GM23338 (cell line): ENCODE measurements at regions not wholly inside any gene's neighbourhood (a gene's known extent, or its start where the extent isn't known, plus 50 kb on each side); places are given as distances from the start of the nearest gene placed in this dataset.

Experiments
- ATAC-seq: fragments of 200-7000 bp; cut with Tn5 transposase; 3 replicates; pipeline ENCODE4 v1.9.1; 2020
- DNase-seq: peaks from one replicate; pipeline ENCODE4 v3.0.0-alpha.2; 2015; ENCODE audit warnings: low spot score
- H2AFZ ChIP-seq: fragments of 200-600 bp; sonication (generic); 2 replicates; pipeline ENCODE4 v1.8.0; 2016; ENCODE audit warnings: antibody characterized with exemption, mild to moderate bottlenecking, moderate library complexity
- H3F3A ChIP-seq: fragments of 200-600 bp; sonication (generic); replicated peaks from 2 replicates; pipeline ENCODE4 v1.8.0; 2017; ENCODE audit warnings: antibody characterized with exemption, mixed run types, low read depth
- H3K27ac ChIP-seq: fragments of 200-600 bp; sonication (generic); 2 replicates; pipeline ENCODE4 v1.6.1; 2016; ENCODE audit warnings: low read depth
- H3K27me3 ChIP-seq: fragments of 200-600 bp; sonication (generic); 2 replicates; pipeline ENCODE4 v1.8.0; 2016; ENCODE audit warnings: mild to moderate bottlenecking, mixed run types, moderate library complexity; ENCODE audit not compliant: insufficient read depth
- H3K36me3 ChIP-seq: fragments of 200-600 bp; sonication (generic); 2 replicates; pipeline ENCODE4 v1.8.0; 2016; ENCODE audit warnings: mild to moderate bottlenecking; ENCODE audit not compliant: insufficient read depth
- H3K4me1 ChIP-seq: fragments of 200-600 bp; sonication (generic); 2 replicates; pipeline ENCODE4 v1.8.0; 2016; ENCODE audit warnings: mild to moderate bottlenecking, moderate library complexity; ENCODE audit not compliant: insufficient read depth
- H3K4me2 ChIP-seq: fragments of 200-600 bp; sonication (generic); 2 replicates; pipeline ENCODE4 v1.7.1; 2017; ENCODE audit warnings: mixed run types
- H3K4me3 ChIP-seq: fragments of 200-600 bp; sonication (generic); 2 replicates; pipeline ENCODE4 v1.6.1; 2016; ENCODE audit warnings: mixed run types
- H3K79me2 ChIP-seq: fragments of 200-600 bp; sonication (generic); replicated peaks from 2 replicates; pipeline ENCODE4 v1.8.0; 2017; ENCODE audit warnings: mild to moderate bottlenecking; ENCODE audit not compliant: insufficient read depth
- H3K9me2 ChIP-seq: fragments of 200-600 bp; sonication (generic); 2 replicates; pipeline ENCODE4 v1.8.0; 2017; ENCODE audit not compliant: insufficient read depth
- H4K20me1 ChIP-seq: fragments of 200-600 bp; sonication (generic); replicated peaks from 2 replicates; pipeline ENCODE4 v1.8.0; 2017; ENCODE audit warnings: mild to moderate bottlenecking; ENCODE audit not compliant: insufficient read depth
- H3K27ac Mint-ChIP-seq: 2 replicates; pipeline ENCODE4 v1.8.0; 2020; ENCODE audit warnings: inconsistent platforms, mild to moderate bottlenecking, moderate library complexity, mixed read lengths
- H3K27me3 Mint-ChIP-seq: 3 replicates; pipeline ENCODE4 v1.8.0; 2022; ENCODE audit warnings: low read depth, mild to moderate bottlenecking, moderate library complexity, mixed read lengths, inconsistent platforms; ENCODE audit not compliant: insufficient read depth, poor library complexity
- H3K36me3 Mint-ChIP-seq: 3 replicates; pipeline ENCODE4 v1.8.0; 2021; ENCODE audit warnings: low read depth, mild to moderate bottlenecking, inconsistent platforms, moderate library complexity, mixed read lengths
- H3K4me1 Mint-ChIP-seq: 3 replicates; pipeline ENCODE4 v1.8.0; 2020; ENCODE audit warnings: mild to moderate bottlenecking, inconsistent platforms, mixed read lengths
- H3K4me3 Mint-ChIP-seq: 3 replicates; pipeline ENCODE4 v1.8.0; 2021; ENCODE audit warnings: moderate library complexity, mild to moderate bottlenecking, inconsistent platforms, mixed read lengths
- H3K9me3 Mint-ChIP-seq: 3 replicates; pipeline ENCODE4 v1.8.0; 2020; ENCODE audit warnings: moderate library complexity, mild to moderate bottlenecking, inconsistent platforms, mixed read lengths
- CREB1 ChIP-seq: fragments of 250-450 bp; sonication (Bioruptor Pico); IDR thresholded peaks from 2 replicates; pipeline ENCODE4 v1.5.0; 2020; ENCODE audit warnings: low read depth, mild to moderate bottlenecking, moderate library complexity
- EZH2 ChIP-seq: fragments of 200-600 bp; sonication (generic); IDR thresholded peaks from one replicate; pipeline ENCODE4 v1.8.0; 2017; ENCODE audit warnings: antibody characterized with exemption, mild to moderate bottlenecking, low read depth; ENCODE audit not compliant: unreplicated experiment
- EZH2phosphoT487 ChIP-seq: fragments of 200-600 bp; sonication (generic); IDR thresholded peaks from one replicate; pipeline ENCODE4 v1.8.1; 2018; ENCODE audit warnings: antibody characterized with exemption; ENCODE audit not compliant: unreplicated experiment
- JUNB ChIP-seq: IDR thresholded peaks from one replicate; pipeline ENCODE4 v1.6.1; 2016; ENCODE audit warnings: antibody characterized with exemption; ENCODE audit not compliant: unreplicated experiment
- NANOG ChIP-seq: IDR thresholded peaks from 2 replicates; pipeline ENCODE4 v1.6.1; 2016; ENCODE audit warnings: antibody characterized with exemption, borderline replicate concordance
- POLR2AphosphoS5 ChIP-seq: IDR thresholded peaks from 2 replicates; pipeline ENCODE4 v1.6.1; 2016; ENCODE audit warnings: antibody characterized with exemption, low read depth
- STAT1 ChIP-seq: IDR thresholded peaks from one replicate; pipeline ENCODE4 v1.6.1; 2016; ENCODE audit warnings: antibody characterized with exemption; ENCODE audit not compliant: unreplicated experiment
- ZNF114 ChIP-seq: fragments of 250-450 bp; sonication (Bioruptor Pico); IDR thresholded peaks from 2 replicates; pipeline ENCODE4 v1.5.0; 2020; ENCODE audit warnings: mild to moderate bottlenecking, moderate library complexity
- ZNF462 ChIP-seq: fragments of 250-450 bp; sonication (Bioruptor Pico); IDR thresholded peaks from 2 replicates; pipeline ENCODE4 v1.5.0; 2020; ENCODE audit warnings: mild to moderate bottlenecking, moderate library complexity
- TF ChIP-seq, protein P1 (sequence below): IDR thresholded peaks from 2 replicates; pipeline ENCODE4 v1.6.1; 2016; ENCODE audit warnings: antibody characterized with exemption
- TF ChIP-seq, protein P2 (sequence below): IDR thresholded peaks from one replicate; pipeline ENCODE4 v1.6.1; 2018; ENCODE audit warnings: antibody characterized with exemption; ENCODE audit not compliant: unreplicated experiment

DNA sequence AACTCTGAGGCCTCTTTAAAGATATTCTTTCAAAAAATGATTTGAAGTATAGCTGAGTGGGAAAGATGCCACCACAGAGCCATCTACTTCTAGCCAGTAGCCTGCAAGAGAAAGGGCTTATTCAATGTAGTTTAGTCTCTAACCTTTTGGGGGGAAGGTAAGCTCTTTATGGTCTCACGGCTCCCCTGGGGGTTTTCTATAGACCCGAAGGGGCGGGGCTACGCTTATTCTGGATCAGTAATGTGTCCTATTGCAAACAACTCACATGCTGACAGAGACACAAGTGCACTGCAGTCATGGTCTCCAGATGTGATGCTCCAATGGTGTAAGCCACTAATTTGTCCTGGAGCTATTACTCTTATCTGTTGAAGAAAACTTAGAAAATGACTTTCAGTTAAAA is 53.4 kb upstream of the RPS23 start:
- ATAC-seq, result no peak
- peaks cover 13% of the 10 kb centered on the region; the same call in 2 of the 3 replicates for H3K36me3 Mint-ChIP-seq
- DNase-seq, result peak; percentile 20
- no peaks in the 10 kb centered on the region for H3F3A ChIP-seq
- H3K27me3 ChIP-seq, result no peaks in the 10 kb centered on the region
- no peak overlapping the region for H3K4me2 ChIP-seq
- H3K36me3 ChIP-seq, result no peaks in the 10 kb centered on the region
- no peaks in the 10 kb centered on the region for H3K4me1 Mint-ChIP-seq
- no peaks in the 10 kb centered on the region for H3K79me2 ChIP-seq
- H3K27me3 Mint-ChIP-seq, result peaks cover 5% of the 10 kb centered on the region
- H3K27ac Mint-ChIP-seq, result no peak overlapping the region
- peaks cover 15% of the 10 kb centered on the region for H3K9me3 Mint-ChIP-seq
- no peak overlapping the region for H3K4me3 ChIP-seq
- H3K27ac ChIP-seq, result no peak overlapping the region
- H2AFZ ChIP-seq, result no peak overlapping the region
- TF ChIP-seq JUNB, result no peak
- TF ChIP-seq, protein P1, sequence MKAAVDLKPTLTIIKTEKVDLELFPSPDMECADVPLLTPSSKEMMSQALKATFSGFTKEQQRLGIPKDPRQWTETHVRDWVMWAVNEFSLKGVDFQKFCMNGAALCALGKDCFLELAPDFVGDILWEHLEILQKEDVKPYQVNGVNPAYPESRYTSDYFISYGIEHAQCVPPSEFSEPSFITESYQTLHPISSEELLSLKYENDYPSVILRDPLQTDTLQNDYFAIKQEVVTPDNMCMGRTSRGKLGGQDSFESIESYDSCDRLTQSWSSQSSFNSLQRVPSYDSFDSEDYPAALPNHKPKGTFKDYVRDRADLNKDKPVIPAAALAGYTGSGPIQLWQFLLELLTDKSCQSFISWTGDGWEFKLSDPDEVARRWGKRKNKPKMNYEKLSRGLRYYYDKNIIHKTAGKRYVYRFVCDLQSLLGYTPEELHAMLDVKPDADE, result no peak
- no peak for TF ChIP-seq EZH2phosphoT487
- 0 out of 2 replicates have a peak, but pooled peaks cover 4% of the 10 kb centered on the region for H3K4me1 ChIP-seq
- H4K20me1 ChIP-seq, result no peaks in the 10 kb centered on the region
- no peak overlapping the region for H3K4me3 Mint-ChIP-seq
- no peaks in the 10 kb centered on the region for H3K9me2 ChIP-seq

DNA sequence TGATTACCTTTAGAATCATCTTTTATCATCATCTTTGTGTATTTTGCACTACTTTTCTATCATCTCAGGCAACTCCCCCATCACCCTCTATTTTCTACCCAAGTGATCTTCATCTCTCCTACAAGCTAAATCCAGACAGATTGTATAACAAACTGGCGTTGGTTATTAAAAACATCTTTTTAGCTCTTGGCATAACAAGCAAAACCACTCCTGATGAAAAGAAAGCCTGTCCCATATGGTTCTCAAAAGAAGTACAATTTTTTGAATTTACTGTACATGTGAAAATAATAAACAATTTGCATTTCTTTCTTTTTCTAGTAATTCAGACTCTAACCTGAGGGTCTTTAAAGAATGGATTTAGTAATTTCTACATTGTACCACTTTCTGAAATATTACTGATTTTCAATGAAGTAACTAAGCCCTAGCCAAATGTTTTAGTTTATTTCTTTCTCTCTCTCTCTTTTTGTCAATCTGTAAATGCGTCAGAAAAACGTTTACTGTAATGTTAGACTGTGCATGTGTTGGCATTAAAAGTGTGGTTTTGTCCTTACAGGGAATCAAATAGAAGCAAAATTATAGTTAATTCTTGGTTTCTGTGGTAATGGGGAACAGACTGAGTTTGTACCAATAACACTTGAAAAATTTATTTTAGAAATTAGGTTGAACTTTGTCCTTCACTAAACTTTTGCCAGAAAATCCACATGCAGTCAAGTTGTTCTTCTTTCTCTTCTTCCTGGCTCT is 52.5 kb upstream of the RPS23 start:
- Histone ChIP-seq H2AFZ (no peak overlapping the region), H3K27ac (no peak overlapping the region), H3K27me3 (no peaks in the 10 kb centered on the region), H3K79me2 (no peaks in the 10 kb centered on the region), H3K4me1 (0 out of 2 replicates have a peak, but pooled peaks cover 4% of the 10 kb centered on the region), H3K4me2 (no peak overlapping the region), H3K36me3 (no peaks in the 10 kb centered on the region), H4K20me1 (no peaks in the 10 kb centered on the region), H3F3A (no peaks in the 10 kb centered on the region), H3K9me2 (no peaks in the 10 kb centered on the region), H3K4me3 (no peak overlapping the region)
- H3K4me3 Mint-ChIP-seq, result no peak overlapping the region
- H3K36me3 Mint-ChIP-seq, result peaks cover 13% of the 10 kb centered on the region; the same call in 2 of the 3 replicates
- DNase-seq, result no peak
- no peaks in the 10 kb centered on the region for H3K4me1 Mint-ChIP-seq
- H3K27me3 Mint-ChIP-seq, result peaks cover 5% of the 10 kb centered on the region
- H3K9me3 Mint-ChIP-seq, result peaks cover 15% of the 10 kb centered on the region
- no peak for ATAC-seq
- no peak overlapping the region for H3K27ac Mint-ChIP-seq
- TF ChIP-seq EZH2, result no peak
- TF ChIP-seq EZH2phosphoT487, result no peak
- no peak for TF ChIP-seq POLR2AphosphoS5
- TF ChIP-seq, protein P2, sequence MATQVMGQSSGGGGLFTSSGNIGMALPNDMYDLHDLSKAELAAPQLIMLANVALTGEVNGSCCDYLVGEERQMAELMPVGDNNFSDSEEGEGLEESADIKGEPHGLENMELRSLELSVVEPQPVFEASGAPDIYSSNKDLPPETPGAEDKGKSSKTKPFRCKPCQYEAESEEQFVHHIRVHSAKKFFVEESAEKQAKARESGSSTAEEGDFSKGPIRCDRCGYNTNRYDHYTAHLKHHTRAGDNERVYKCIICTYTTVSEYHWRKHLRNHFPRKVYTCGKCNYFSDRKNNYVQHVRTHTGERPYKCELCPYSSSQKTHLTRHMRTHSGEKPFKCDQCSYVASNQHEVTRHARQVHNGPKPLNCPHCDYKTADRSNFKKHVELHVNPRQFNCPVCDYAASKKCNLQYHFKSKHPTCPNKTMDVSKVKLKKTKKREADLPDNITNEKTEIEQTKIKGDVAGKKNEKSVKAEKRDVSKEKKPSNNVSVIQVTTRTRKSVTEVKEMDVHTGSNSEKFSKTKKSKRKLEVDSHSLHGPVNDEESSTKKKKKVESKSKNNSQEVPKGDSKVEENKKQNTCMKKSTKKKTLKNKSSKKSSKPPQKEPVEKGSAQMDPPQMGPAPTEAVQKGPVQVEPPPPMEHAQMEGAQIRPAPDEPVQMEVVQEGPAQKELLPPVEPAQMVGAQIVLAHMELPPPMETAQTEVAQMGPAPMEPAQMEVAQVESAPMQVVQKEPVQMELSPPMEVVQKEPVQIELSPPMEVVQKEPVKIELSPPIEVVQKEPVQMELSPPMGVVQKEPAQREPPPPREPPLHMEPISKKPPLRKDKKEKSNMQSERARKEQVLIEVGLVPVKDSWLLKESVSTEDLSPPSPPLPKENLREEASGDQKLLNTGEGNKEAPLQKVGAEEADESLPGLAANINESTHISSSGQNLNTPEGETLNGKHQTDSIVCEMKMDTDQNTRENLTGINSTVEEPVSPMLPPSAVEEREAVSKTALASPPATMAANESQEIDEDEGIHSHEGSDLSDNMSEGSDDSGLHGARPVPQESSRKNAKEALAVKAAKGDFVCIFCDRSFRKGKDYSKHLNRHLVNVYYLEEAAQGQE, result no peak
- no peak for TF ChIP-seq ZNF114 (CRISPR knock-in tag)
- TF ChIP-seq JUNB, result no peak
- TF ChIP-seq CREB1 (CRISPR knock-in tag), result no peak
- TF ChIP-seq STAT1, result no peak
- no peak for TF ChIP-seq NANOG
- TF ChIP-seq ZNF462 (CRISPR knock-in tag), result no peak
